GM19351 (cell line): ENCODE measurements at regions not wholly inside any gene's neighbourhood (a gene's known extent, or its start where the extent isn't known, plus 50 kb on each side); places are given as distances from the start of the nearest gene placed in this dataset.
"Not testable (repeated sequence)": the region's sequence is repeated elsewhere in the genome, so short reads cannot be mapped to it uniquely, and the experiment has no call there.

Experiments used
- ATAC-seq: cut with Tn5 transposase; IDR thresholded peaks from one replicate; pipeline ENCODE4 v1.9.1; 2021; ENCODE audit warnings: mild to moderate bottlenecking, moderate library complexity; ENCODE audit not compliant: unreplicated experiment

- no peak for ATAC-seq
Observed at GRCh38 chr18:70553936-70554260, 265.1 kb downstream of the SOCS6 start.

- no peak for ATAC-seq
Observed at GRCh38 chr18:70553245-70553935, 264.5 kb downstream of the SOCS6 start.

DNA sequence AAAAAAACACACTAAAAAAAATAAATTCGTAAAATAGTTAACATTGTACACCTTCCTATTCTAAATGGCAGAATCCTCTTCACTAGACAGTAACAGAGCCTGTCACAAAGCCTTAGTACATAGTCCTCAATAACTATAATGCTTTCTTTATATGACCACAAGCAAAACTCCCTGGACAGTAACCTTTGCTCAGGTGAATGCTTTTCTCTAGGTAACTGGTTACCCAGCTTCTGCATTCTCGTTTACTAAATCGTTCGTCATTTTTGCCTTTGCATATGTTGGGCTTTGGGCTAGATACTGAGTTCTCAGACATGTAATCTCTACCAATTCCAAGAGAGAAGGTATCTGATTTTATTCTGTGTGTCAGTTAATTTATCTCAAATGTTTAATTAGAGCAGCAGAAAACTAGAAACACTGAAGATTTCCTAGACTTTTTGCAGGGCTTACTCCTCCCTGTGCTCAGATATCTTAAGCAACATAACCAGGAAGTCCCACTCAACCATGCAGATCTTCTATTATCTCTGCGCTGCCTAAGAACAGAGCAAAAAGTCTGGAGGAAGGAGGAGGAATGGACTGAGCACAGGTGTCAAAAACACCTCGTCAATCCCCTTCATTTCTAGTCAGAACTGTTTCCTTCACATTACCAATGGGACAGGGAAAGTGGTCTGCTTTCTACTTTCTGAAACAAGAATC lies 247.7 kb downstream of the SOCS6 start:
- ATAC-seq = no peak

- no peak for ATAC-seq
Observed at GRCh38 chr18:70535041-70535440, 246.2 kb downstream of the SOCS6 start.

- not testable (repeated sequence) for ATAC-seq
Observed at GRCh38 chr18:70525322-70525721, 236.5 kb downstream of the SOCS6 start.

- ATAC-seq = no peak
Observed at GRCh38 chr18:70523792-70524182, 234.9 kb downstream of the SOCS6 start.

DNA sequence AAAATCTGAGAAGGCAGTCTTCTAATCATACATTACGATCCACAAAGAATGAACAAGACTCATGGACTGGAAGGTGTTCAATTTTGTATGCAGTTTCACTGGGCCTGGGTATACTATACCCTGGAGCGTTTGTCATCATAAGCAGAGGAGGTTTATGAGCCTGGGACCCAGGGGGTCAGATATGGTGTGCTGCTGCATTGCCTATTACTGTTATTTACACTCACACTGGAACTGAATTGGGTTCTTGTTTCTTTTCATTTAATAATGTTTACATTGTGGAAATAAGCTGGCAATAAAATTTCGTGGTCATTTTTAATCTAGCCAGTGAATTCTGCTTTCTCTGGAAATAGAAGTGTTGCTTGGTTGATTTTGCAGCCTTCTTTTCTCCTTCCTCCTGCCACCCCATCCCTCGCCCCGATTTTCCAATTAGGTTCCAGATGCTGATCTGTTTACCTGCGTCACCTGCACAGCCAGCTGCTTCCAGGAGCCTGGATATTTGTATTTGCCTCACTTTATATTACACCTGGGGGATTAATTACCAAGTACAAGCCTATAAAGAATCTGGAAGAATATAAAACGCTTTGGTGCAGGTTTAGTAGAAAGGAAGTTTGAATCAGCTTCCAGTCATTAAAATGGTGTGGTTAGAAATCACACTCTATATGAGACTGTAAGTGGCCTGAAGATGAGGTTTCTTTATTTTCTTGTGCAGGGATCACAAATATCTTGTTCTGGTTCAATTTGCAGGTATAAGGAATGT lies 234.4 kb downstream of the SOCS6 start:
- ATAC-seq = no peak

DNA sequence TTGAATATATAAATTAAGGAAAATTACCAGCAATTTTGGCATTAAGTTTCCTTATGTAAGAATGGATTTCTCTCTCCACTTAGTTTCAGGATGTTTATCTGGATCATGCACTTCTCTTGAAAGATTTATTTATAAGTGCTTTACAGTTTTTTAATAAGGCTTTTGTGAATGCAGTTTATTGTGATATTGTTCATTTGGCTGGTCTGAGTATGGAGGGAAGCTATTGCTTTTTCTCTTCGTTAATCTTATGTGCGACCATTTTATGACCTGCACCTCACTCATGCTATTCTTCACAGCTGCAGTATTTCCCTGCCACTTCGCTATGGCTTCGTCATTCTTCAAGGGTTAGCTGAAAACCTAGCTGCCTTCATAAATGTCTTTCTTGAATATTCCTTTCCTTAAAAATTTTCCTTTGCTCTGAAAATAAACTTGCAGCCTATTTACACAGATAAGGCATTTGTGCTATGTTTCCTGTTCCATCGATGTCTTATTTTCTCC lies 233.4 kb downstream of the SOCS6 start:
- ATAC-seq = no peak

DNA sequence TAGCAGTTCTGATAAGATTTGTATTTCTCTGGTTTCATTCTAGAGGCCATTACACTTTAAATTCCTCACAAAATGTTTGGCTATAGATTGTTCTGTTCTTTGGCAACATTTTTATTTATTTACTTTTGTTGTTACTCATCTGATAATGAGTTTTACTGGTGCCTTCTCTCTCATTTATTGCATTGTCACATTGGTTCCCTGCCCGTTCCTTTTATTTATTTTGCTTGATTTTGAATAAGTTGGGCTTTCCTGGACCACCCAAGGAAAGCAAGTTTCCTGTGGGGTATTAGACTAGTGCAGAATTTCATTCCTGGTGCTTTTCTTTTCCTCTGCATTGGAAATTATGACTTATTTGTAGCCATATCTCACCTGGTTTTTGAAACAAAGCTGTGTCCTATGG lies 232.0 kb downstream of the SOCS6 start:
- ATAC-seq = no peak

GRCh38 chr18:70513502-70514171 lies 224.8 kb downstream of the SOCS6 start:
- ATAC-seq = no peak

- ATAC-seq = no peak
Observed at GRCh38 chr18:70507970-70508369, 219.1 kb downstream of the SOCS6 start.

- ATAC-seq = no peak
Observed at GRCh38 chr18:70506511-70506910, 217.7 kb downstream of the SOCS6 start.

DNA sequence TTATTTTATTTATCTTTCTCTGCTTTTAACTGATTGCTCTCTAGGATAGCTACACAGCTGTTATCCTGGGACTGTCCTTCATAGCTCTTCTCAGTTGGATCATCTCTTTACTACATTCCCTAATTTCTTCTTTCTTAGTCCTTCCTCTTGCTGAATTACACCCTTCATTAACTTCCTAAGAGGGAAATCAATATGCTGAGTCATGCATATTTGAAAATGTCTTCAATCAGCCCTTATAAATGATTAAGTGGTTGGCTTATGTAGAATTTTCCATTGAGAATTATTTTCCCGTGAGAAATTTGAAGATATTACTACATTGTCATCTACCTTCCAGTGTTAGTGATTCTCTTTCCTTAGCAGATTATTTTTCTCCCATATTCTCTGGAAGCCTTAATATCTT lies 214.2 kb downstream of the SOCS6 start:
- ATAC-seq = no peak

- no peak for ATAC-seq
Observed at GRCh38 chr18:70501358-70501757, 212.5 kb downstream of the SOCS6 start.

- no peak for ATAC-seq
Observed at GRCh38 chr18:70500748-70501147, 211.9 kb downstream of the SOCS6 start.

DNA sequence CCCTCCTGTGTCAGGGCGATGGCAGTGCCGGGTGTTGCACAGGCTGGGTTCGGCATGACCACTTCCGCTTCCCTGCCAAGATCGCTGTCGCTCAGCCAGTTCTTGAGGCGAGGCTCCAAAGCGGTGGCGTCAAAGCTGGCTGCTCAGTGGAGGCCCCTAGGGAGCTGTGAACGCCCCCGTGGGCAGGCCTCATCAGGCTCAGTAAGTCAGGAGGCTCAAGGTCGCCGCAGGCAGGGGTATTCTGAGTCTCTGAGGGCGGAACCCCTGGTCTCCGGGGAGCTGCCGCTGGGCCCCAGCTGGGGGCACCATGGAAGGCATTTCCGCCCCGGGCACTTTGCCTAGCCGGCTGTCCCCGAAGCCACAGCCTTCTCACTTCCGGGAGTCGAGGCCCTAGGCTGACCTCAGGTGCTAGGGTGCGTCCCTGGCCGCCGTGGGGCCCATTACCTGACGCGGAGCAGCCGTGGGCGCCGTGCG lies 210.4 kb downstream of the SOCS6 start:
- no peak for ATAC-seq

DNA sequence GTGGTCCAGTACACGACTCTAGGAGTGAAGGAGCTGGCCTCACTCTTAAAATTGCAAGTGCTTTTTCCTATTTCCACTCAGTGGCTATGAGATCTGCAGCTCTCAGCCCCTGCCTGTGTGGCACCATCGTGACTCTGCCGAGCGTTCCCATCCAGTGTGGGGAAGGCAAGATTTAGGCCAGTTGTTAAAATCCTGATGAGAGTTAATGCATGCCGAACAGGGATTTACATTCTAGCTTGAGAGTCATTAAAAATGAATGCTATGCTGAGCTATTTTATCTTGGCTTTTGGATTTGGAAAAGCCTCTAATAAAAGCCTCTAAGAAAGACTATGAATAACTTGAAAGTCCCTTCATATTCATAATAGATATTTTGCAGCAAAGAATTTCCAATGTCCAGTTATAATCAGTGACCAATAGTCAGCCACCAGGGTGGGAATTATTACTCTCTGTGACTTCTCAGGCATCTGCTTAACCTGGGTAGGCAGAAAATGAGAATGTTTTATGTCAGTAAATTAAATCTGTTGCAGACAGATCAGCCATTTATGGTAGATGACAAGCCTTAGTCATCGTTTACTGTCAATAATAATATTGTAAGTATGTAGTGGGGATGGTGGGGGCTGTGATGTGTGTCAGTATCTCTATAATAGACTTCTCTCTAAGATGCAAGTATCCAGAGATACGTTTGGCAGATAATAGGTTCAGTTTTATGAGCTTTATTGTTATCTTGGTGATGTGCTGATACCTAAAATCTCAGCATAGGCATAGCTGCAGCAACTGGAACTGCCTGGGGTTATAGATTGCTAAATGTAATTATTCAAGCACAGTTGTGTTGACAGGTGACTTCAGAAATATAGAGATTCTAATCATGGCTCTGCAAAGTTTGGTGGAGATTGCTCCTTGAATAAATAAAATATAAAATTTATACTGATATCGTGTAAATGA lies 207.8 kb downstream of the SOCS6 start:
- no peak for ATAC-seq

- ATAC-seq = no peak
Observed at GRCh38 chr18:70494524-70494923, 205.7 kb downstream of the SOCS6 start.

GRCh38 chr18:70493461-70493860 lies 204.6 kb downstream of the SOCS6 start:
- ATAC-seq = no peak

DNA sequence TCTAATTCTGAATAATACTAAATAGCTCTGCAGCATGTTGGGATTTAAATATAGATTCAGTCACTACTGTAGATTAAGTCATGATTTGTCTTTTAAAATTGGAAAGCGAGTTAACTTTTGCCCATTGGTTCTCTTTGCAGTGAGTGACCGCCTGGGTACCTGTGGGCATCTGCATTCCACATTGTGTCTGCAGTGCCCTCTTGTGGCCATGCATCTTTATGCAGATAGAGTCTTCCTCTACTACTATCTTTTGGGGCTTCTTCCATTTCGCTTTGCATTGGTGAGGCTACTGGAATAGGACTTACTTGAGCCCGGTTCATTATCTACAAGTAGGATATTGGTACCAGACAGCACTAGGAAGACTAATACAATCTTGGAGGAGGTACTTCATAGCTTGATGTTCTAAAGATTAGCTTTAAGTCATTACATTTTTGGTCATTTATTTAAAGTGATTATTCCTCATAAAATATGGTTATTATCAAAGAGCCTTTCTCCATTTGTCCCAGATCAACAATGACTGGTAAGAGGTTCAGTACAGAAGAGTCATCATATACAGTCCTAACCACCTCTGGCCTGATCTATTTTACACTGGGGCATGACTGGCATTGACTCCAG lies 203.0 kb downstream of the SOCS6 start:
- ATAC-seq = peak; percentile 93
